GM12864 (cell line): ENCODE measurements at regions not wholly inside any gene's neighbourhood (a gene's known extent, or its start where the extent isn't known, plus 50 kb on each side); places are given as distances from the start of the nearest gene placed in this dataset.
"Not testable (repeated sequence)": the region's sequence is repeated elsewhere in the genome, so short reads cannot be mapped to it uniquely, and the experiment has no call there.

ENCODE experiments used
- DNase-seq: peaks from one replicate; pipeline ENCODE4 v3.0.0-alpha.2; 2011; ENCODE audit warnings: low read depth
- H3K4me3 ChIP-seq: 2 replicates; pipeline ENCODE4 v1.5.1; 2011; ENCODE audit warnings: mild to moderate bottlenecking, low read depth, low read length, control low read depth
- TF ChIP-seq, protein P1 (sequence below): IDR thresholded peaks from 2 replicates; pipeline ENCODE4 v1.5.1; 2011; ENCODE audit warnings: low read depth, mild to moderate bottlenecking, moderate library complexity, low read length, control low read depth, inconsistent platforms; ENCODE audit errors: missing control alignments

DNA sequence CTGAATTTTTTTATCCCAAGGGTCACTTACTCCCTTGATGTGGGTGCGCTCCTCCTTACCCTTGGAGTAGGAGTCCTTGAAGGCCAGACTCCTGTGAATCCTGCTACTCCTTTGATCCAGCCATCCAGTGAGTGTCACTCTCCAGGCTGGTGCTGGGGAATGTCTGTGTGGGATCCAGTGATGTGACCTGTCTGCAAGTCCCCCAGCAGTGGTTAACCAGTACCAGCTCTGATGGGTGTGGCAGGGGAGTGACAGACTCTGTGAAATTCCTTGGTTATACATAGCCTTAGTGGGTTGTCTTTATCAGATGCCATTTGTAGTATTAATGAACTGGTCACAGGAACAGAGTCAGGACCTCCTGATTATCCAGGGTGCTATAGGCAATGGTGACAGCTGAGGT is 409.5 kb upstream of the LMO3 start:
- no peak overlapping the region for H3K4me3 ChIP-seq
- no peak for DNase-seq
- TF ChIP-seq, protein P1, sequence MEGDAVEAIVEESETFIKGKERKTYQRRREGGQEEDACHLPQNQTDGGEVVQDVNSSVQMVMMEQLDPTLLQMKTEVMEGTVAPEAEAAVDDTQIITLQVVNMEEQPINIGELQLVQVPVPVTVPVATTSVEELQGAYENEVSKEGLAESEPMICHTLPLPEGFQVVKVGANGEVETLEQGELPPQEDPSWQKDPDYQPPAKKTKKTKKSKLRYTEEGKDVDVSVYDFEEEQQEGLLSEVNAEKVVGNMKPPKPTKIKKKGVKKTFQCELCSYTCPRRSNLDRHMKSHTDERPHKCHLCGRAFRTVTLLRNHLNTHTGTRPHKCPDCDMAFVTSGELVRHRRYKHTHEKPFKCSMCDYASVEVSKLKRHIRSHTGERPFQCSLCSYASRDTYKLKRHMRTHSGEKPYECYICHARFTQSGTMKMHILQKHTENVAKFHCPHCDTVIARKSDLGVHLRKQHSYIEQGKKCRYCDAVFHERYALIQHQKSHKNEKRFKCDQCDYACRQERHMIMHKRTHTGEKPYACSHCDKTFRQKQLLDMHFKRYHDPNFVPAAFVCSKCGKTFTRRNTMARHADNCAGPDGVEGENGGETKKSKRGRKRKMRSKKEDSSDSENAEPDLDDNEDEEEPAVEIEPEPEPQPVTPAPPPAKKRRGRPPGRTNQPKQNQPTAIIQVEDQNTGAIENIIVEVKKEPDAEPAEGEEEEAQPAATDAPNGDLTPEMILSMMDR, result no peak

DNA sequence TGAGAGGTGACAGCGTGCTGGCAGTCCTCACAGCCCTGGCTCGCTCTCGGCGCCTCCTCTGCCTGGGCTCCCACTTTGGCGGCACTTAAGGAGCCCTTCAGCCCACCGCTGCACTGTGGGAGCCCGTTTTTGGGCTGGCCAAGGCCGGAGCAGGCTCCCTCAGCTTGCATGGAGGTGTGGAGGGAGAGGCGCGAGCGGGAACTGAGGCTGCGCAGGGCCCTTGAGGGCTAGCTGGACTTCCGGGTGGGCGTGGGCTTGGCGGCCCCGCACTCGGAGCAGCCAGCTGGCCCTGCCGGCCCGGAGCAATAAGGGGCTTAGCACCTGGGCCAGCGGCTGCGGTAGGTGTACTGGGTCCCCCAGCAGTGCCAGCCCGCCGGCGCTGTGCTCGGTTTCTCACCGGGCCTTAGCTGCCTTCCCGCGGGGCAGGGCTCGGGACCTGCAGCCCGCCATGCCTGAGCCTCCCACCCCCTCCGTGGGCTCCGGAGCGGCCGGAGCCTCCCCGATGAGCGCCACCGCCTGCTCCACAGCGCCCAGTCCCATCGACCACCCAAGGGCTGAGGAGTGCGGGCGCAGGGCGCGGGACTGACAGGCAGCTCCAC is 401.6 kb upstream of the LMO3 start:
- H3K4me3 ChIP-seq, DNase-seq: not testable (repeated sequence)

DNA sequence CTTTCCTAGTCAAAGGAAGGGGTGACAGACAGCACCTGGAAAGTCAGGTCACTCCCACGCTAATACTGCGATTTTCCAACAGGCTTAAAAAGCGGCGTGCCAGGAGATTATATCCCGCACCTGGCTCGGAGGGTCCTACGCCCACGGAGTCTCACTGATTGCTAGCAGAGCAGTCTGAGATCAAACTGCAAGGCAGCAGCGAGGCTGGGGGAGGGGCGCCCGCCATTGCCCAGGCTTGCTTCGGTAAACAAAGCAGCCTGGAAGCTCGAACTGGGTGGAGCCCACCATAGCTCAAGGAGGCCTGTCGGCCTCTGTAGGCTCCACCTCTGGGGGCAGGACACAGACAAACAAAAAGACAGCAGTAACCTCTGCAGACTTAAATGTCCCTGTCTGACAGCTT is 392.6 kb upstream of the LMO3 start:
- DNase-seq, H3K4me3 ChIP-seq: not testable (repeated sequence)

DNA sequence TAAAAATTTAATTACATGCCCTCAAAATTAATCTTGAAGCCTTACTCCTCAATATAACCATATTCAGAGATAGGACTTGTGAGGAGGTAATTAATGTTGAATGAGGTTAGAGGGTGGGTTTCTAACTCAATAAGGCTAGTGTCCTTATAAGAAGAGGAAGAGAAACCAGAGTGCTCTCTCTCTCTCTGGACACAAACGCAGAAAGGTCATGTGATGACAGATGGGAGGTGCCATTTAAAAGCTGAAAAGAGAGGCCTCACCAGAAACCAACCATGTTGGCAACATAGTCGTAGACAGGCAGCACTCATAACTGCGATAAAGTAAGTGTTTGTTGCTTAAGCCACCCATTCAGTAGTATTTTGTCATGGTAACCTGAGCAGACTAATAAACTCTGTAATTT is 378.5 kb upstream of the LMO3 start:
- no peak for DNase-seq
- TF ChIP-seq, protein P1, result no peak

DNA sequence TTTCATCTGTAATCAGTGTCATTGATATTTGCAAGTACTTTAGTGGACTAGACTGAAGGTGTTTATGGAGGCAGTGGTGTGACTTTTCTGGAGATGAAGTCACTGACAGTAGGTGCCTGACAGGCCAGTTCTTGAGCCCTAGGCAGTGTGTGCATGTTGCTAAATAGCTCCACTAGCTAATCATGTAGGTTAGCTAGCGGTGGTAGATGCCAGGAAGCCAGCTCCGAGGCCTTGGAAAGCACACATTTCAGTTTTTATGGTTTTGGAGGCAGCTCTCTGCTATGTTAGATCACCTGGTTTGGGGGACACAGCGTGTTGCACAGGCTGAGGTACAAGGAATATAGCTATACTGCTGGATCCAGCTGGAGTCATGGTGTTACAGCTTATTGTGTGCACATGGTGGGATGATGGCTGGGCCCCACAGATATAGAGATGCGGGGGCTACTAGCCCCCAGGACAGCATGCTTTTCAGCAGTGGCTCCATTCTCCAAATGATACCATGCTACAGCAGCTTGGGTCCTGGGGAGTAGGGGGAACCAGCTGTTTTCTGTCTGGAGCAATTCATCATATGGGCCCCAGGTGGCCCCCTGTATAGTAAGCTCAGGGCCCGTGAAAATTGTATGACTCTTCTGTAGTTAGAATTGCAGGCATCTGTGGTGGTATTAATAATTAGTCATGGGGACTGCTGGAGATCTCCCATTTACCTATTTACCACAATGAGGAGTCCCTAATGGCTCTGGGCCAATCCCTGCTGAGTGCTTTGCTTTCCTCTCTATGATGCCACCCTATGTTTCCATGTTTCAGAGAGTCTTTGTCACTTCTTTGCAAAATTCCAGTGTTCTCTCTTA is 367.2 kb upstream of the LMO3 start:
- no peak for DNase-seq
- no peak overlapping the region for H3K4me3 ChIP-seq
- TF ChIP-seq, protein P1, result no peak

More for the DNA sequence above, 378.5 kb upstream of the LMO3 start:
- no peak overlapping the region for H3K4me3 ChIP-seq

DNA sequence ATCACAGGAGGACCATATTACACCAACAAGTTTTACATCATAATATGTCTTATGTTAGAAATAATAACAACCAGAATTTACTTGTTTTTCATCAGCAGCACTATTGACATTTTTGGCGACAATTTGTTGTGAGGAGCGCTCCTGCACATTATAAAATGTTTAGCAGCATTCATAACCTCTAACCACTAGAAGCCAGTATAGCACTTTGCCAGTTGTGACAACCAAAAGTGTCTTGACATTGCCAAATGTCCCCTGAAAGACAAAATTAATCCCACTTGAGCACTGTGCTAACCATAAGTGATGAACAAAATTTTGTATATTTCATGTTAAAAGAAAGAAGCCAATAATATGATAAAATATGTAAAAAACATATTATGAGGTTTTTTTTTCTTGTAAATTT is 356.9 kb upstream of the LMO3 start:
- TF ChIP-seq, protein P1, result no peak
- no peak for DNase-seq
- H3K4me3 ChIP-seq, result no peak overlapping the region

DNA sequence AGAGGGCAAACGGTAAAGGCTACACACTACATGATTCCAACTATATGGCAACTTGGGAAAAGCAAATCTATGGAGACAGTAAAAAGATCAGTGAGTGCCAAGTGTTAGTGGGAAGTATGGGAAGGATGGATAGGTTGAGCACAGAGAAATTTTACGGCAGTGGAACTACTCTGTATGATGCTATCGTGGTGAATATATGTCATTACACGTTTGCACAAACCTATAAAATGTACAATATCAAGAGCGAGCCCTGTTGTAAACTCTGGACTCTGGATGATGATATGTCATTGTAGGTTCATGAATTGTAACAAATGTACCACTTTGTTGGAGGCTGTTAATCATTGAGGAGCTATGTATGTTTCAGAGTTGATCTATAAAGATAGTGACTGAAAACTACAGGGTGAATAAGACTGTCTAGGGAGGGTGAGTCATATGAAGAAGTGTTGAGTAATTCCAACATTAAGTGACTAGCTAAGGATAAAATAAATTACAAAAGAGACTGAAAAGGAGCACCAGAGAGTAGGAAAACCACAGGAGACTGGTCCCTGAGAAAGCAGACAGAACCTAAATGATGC is 349.2 kb upstream of the LMO3 start:
- DNase-seq, result no peak
- no peak overlapping the region for H3K4me3 ChIP-seq
- TF ChIP-seq, protein P1, result no peak
